ENCODE measurements at regions not wholly inside any gene's neighbourhood (a gene's known extent, or its start where the extent isn't known, plus 50 kb on each side); places are given as distances from the start of the nearest gene placed in this dataset.

GRCh38 chr6:121533321-121533841 is 97.9 kb downstream of the GJA1 start:
- intact Hi-C loops (cut with DNase I) = no loop called here
- no peaks in the 10 kb centered on the region for H3K4me1 ChIP-seq
- no peak overlapping the region for H3K27ac ChIP-seq
- DNase-seq = no peak
- no peak for TF ChIP-seq POLR2A (IDR thresholded peaks at IDR 0.05)
- TF ChIP-seq, protein P1, sequence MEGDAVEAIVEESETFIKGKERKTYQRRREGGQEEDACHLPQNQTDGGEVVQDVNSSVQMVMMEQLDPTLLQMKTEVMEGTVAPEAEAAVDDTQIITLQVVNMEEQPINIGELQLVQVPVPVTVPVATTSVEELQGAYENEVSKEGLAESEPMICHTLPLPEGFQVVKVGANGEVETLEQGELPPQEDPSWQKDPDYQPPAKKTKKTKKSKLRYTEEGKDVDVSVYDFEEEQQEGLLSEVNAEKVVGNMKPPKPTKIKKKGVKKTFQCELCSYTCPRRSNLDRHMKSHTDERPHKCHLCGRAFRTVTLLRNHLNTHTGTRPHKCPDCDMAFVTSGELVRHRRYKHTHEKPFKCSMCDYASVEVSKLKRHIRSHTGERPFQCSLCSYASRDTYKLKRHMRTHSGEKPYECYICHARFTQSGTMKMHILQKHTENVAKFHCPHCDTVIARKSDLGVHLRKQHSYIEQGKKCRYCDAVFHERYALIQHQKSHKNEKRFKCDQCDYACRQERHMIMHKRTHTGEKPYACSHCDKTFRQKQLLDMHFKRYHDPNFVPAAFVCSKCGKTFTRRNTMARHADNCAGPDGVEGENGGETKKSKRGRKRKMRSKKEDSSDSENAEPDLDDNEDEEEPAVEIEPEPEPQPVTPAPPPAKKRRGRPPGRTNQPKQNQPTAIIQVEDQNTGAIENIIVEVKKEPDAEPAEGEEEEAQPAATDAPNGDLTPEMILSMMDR (IDR thresholded peaks at IDR 0.05) = no peak
- no peaks in the 10 kb centered on the region for H3K27me3 ChIP-seq
- WGBS, 4 donors = 78 to 90% (median 80%) methylated on average over 3 of the region's 3 CpGs
- H3K36me3 ChIP-seq = no peaks in the 10 kb centered on the region
- no peak for ATAC-seq
- no peaks in the 10 kb centered on the region for H3K9me3 ChIP-seq
- no peak overlapping the region for H3K4me3 ChIP-seq

DNA sequence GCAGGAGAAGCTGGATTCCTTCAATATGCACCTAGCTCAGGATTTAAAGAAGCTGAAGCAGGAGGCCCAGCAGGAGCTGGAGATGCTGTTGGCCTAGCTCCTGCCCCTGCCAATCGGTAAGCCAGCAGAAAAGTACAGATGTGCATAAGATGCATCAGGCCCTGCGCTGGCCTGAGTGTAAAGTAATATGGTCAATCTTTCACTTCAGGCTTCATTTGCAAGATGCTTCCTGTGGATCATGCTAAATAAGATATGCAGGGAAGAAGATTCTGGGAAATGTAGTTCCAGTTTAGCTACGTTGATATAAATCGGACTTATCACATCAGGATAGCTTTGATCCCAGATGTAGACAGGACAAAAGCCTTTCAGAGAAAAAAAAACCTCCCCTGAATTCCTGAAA is 100.3 kb downstream of the GJA1 start:
- Histone ChIP-seq H3K36me3 (no peaks in the 10 kb centered on the region), H3K4me1 (no peaks in the 10 kb centered on the region), H3K27ac (no peak overlapping the region), H3K9me3 (no peaks in the 10 kb centered on the region), H3K4me3 (no peak overlapping the region), H3K27me3 (no peaks in the 10 kb centered on the region)
- TF ChIP-seq, protein P1 (IDR thresholded peaks at IDR 0.05) = no peak
- TF ChIP-seq POLR2A (IDR thresholded peaks at IDR 0.05) = no peak
- no peak for ATAC-seq
- WGBS, 4 donors = 92 to 95% (median 93%) methylated on average over 4 of the region's 4 CpGs
- DNase-seq = no peak
- intact Hi-C loops (cut with DNase I) = no loop called here

DNA sequence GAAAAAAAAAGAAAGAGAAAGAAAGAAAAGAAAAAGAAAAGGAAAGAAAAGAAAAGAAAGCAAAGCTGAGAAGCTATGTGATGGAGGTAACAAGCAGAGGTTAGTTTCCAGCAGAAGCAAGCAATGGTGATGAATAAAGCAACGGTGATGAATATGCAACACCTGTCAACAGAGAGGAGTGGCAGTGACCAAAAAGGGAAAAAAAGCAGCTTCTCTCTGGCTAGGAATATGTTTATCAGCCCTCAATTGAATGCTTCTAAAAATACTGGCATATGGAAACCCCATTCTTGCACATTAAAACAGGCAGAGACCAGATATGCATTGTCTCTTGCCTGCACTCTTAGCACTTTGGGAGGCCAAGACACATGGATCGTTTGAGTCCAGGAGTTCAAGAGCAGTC is 100.9 kb downstream of the GJA1 start:
- H3K36me3 ChIP-seq = no peaks in the 10 kb centered on the region
- no peak overlapping the region for H3K4me3 ChIP-seq
- H3K27ac ChIP-seq = no peak overlapping the region
- 53 to 61% (median 56%) methylated on average over 2 of the region's 2 CpGs for WGBS, 4 donors
- H3K4me1 ChIP-seq = no peaks in the 10 kb centered on the region
- intact Hi-C loops (cut with DNase I) = no loop called here
- DNase-seq (no peak), ATAC-seq (no peak)
- H3K9me3 ChIP-seq = no peaks in the 10 kb centered on the region
- TF ChIP-seq POLR2A (IDR thresholded peaks at IDR 0.05) = no peak
- TF ChIP-seq, protein P1 (IDR thresholded peaks at IDR 0.05) = no peak
- H3K27me3 ChIP-seq = no peaks in the 10 kb centered on the region

DNA sequence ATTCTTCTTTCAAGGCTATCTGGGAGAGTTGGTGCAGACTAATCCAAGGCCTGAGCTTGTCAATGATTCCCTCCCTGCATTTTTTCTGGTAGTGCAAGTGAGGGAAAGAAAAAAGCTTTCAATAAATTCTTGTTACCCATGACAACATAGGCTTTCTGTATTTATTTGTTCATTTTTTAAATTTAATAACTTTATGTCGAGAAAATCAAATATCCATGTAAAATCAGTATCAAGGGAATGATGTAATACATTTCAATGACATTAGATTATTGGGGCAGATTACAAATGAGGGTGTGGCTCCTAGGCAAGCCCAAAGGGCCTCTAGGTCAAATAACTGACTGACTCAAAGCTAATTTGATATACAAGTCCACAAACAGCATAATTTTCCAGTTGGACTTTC is 104.0 kb downstream of the GJA1 start:
- 79 to 88% (median 85%) methylated on average over 1 of the region's 1 CpG for WGBS, 4 donors
- H3K9me3 ChIP-seq = no peaks in the 10 kb centered on the region
- H3K27me3 ChIP-seq = no peaks in the 10 kb centered on the region
- H3K4me3 ChIP-seq = no peak overlapping the region
- DNase-seq = no peak
- peaks cover 0 to 4% (median 0%) of the 10 kb centered on the region in 12 donors for H3K4me1 ChIP-seq
- H3K36me3 ChIP-seq = no peaks in the 10 kb centered on the region
- no peak for ATAC-seq
- no peak overlapping the region for H3K27ac ChIP-seq
- intact Hi-C loops (cut with DNase I) = no loop called here
- TF ChIP-seq, protein P1 (IDR thresholded peaks at IDR 0.05) = no peak

Measured in heart left ventricle (tissue), 16 donors.